Spleen (tissue), 7 donors: ENCODE measurements at regions not wholly inside any gene's neighbourhood (a gene's known extent, or its start where the extent isn't known, plus 50 kb on each side); places are given as distances from the start of the nearest gene placed in this dataset.

ENCODE experiments used
- CTCF ChIP-seq, 11 experiments: fragments of 200-600 bp in 7 of 11; fragments of 450-650 bp in 4 of 11; sonication (generic) in 4 of 11; IDR thresholded peaks in 8 of 11; conservative IDR thresholded peaks in 3 of 11; 1 replicate in 7 of 11; 2 replicates in 4 of 11; pipeline versions ENCODE4 v1.4.0 to v1.8.0; 2016 to 2021; ENCODE audit warnings: antibody characterized with exemption in 11 of 11, inconsistent platforms in 4 of 11, mild to moderate bottlenecking in 1 of 11
- POLR2A ChIP-seq, 3 donors: fragments of 450-650 bp; IDR thresholded peaks; one replicate each; pipeline ENCODE4 v1.5.1; 2017; ENCODE audit warnings: antibody characterized with exemption in 3 of 3, mild to moderate bottlenecking in 1 of 3
- POLR2AphosphoS5 ChIP-seq, 3 donors: sonication (generic); formaldehyde crosslinking; IDR thresholded peaks; one replicate each; pipeline ENCODE4 v1.5.1; 2017; ENCODE audit warnings: antibody characterized with exemption in 3 of 3
- donor health status: DM: no; HTN: no; CAD: no; lungs with moderate emphysema.
- donor health status: DM: no; HTN: no; CAD: no.
- donor health status: DM: no; HTN: no; CAD: no.

DNA sequence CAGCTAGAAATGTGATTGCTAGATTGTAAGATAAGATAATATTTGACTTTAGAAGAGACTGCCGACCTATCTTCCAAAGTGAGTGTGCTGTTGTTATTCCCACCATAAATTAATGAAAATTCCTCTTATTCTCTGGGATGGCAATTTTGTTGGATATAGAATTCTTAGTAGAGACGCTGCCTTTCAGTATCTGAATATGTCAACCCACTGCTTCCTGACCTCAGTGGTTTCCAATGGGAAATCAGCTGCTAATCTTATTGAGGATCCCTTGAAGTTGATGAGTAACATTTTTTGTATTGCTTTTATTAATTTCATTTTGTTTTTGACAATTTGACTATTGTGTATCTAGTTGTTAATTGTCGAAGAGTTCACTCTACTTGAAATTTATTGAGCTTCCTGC, 313.0 kb downstream of the BMP2 start:
- TF ChIP-seq POLR2A (IDR thresholded peaks at IDR 0.05) (no peak), CTCF (IDR thresholded peaks at IDR 0.05 in 8 of 11, conservative IDR thresholded peaks at IDR 0.05 in 3 of 11) (no peak), POLR2AphosphoS5 (IDR thresholded peaks at IDR 0.05) (no peak)
